A673 (cell line): ENCODE measurements at regions not wholly inside any gene's neighbourhood (a gene's known extent, or its start where the extent isn't known, plus 50 kb on each side); places are given as distances from the start of the nearest gene placed in this dataset.

Experiments
- CTCF ChIP-seq: fragments of 300-800, 200-600 bp; sonication (generic); conservative IDR thresholded peaks from 2 replicates; pipeline ENCODE4 v1.5.1; 2017; ENCODE audit warnings: low read depth, mild to moderate bottlenecking, antibody characterized with exemption, low read length, moderate library complexity, mixed read lengths
- EZH2 ChIP-seq: fragments of 200-600 bp; sonication (generic); IDR thresholded peaks from 2 replicates; pipeline ENCODE4 v1.6.1; 2017; ENCODE audit warnings: borderline replicate concordance, low read depth, mild to moderate bottlenecking, mixed read lengths, antibody characterized with exemption, low read length; ENCODE audit not compliant: poor library complexity, severe bottlenecking

GRCh38 chr7:28318101-28318762, 94.1 kb upstream of the CREB5 start:
- TF ChIP-seq CTCF (no peak), EZH2 (no peak)
